ENCODE measurements at regions not wholly inside any gene's neighbourhood (a gene's known extent, or its start where the extent isn't known, plus 50 kb on each side); places are given as distances from the start of the nearest gene placed in this dataset.

DNA sequence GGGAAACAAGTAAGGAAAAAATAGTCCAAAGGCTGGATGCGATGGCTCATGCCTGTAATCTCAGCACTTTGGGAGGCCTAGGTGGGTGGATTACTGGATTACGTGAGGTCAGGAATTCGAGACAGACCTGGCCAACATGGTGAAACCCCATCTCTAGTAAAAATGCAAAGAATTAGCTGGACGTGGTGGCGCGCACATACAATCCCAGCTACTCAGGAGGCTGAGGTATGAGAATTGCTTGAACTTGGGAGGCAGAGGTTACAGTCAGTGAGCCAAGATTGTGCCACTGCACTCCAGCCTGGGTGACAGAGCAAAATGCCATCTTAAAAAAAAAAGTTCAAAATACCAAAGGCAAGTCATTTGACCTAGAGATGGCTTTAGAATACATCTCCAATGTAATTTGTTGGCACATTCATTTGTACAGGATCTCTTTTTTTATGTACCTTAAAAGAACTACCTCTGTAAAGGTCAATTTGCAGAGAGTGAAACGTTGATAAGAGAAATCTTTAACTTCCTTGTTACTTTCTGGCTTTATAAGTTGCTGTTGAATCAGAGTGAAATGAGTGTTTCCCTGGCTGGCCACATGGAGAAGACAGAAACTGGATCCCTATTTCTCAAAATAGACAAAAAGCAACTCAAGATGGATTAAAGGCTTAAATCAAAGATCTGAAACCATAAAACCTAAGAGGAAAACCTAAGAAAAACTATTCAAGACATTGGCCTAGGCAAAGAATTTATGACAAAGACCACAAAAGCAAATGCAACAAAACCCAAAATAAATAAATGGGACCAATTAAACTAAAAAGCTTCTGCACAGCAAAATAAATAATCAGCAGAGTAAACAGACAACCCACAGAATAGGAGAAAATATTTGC lies 260.7 kb downstream of the KLF6 start:
- Histone ChIP-seq H3K4me2 (no peak overlapping the region), H3K27me3 (no peaks in the 10 kb centered on the region), H3K27ac (no peak overlapping the region), H4K20me1 (no peaks in the 10 kb centered on the region), H3K4me3 (no peak overlapping the region), H3K4me1 (peaks cover 42% of the 10 kb centered on the region), H3K9ac (no peak overlapping the region), H3K9me3 (peaks cover 52% of the 10 kb centered on the region), H3K36me3 (peaks cover 5% of the 10 kb centered on the region; the same call in 1 of the 2 replicates)
- no peak for TF ChIP-seq Cebpa-rat (IDR thresholded peaks at IDR 0.05)

DNA sequence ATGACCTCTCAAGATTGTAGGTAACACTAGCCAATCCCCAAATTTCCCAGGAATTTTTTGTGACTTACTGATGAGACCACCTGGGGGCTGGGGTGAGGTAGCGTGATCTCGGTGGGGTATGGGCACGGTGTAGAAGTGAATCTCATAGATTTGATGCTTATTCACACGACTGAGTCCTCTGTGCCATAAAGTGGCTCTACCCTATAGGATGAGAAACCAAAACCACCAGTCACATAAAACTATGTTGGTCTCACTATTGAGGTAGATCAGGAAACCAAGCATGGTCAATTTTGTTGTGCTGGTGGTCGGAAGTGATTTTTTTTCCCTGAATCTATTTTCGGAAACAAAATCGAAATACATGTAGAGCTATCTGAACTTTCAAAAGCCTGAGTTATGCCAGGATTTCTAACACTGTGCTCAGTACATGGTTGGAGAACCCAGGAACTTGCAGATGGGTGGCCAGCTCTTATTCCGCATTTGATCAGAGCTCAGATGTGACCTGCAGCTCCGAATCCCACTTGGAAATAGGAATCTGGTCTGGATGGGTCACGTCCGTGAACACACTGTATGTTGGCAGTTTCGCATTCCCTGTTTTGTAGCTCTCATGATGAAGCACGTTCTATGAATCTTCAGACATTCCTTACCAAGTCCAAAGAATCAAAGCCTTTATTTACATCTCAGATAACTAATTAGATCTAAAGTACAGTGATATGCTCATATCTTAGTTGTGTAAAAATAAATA lies 261.5 kb downstream of the KLF6 start:
- Histone ChIP-seq H3K9ac (no peak overlapping the region), H3K4me3 (no peak overlapping the region), H3K9me3 (peaks cover 60% of the 10 kb centered on the region), H3K27me3 (no peaks in the 10 kb centered on the region), H3K27ac (no peak overlapping the region), H3K4me2 (0 out of 2 replicates have a peak overlapping the region, but pooled peaks have one; percentile 27), H3K36me3 (peaks cover 5% of the 10 kb centered on the region; the same call in 1 of the 2 replicates), H4K20me1 (no peaks in the 10 kb centered on the region), H3K4me1 (peaks cover 34% of the 10 kb centered on the region)
- no peak for TF ChIP-seq Cebpa-rat (IDR thresholded peaks at IDR 0.05)

DNA sequence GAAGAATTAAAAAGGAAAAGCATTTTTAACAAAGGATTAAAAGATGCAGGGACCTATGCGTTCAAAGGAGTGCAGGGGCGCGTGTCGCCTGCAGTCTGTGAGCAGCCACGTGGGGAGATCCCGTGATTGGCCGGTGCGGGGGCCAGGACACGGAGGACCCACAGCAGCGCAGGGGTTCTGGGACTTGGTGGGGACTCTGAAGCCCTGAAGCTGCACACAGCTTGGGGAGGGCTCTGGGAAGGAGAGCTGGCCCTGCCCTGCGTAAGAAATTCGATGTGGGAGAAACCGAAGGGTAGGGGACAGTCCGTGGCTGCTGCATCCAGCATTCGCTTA lies 268.1 kb downstream of the KLF6 start:
- Histone ChIP-seq H3K9ac (no peak overlapping the region), H3K36me3 (no peaks in the 10 kb centered on the region), H3K4me2 (no peak overlapping the region), H4K20me1 (no peaks in the 10 kb centered on the region), H3K9me3 (peaks cover 60% of the 10 kb centered on the region), H3K27me3 (no peaks in the 10 kb centered on the region), H3K4me3 (no peak overlapping the region), H3K4me1 (no peaks in the 10 kb centered on the region), H3K27ac (no peak overlapping the region)
- no peak for TF ChIP-seq Cebpa-rat (IDR thresholded peaks at IDR 0.05)

DNA sequence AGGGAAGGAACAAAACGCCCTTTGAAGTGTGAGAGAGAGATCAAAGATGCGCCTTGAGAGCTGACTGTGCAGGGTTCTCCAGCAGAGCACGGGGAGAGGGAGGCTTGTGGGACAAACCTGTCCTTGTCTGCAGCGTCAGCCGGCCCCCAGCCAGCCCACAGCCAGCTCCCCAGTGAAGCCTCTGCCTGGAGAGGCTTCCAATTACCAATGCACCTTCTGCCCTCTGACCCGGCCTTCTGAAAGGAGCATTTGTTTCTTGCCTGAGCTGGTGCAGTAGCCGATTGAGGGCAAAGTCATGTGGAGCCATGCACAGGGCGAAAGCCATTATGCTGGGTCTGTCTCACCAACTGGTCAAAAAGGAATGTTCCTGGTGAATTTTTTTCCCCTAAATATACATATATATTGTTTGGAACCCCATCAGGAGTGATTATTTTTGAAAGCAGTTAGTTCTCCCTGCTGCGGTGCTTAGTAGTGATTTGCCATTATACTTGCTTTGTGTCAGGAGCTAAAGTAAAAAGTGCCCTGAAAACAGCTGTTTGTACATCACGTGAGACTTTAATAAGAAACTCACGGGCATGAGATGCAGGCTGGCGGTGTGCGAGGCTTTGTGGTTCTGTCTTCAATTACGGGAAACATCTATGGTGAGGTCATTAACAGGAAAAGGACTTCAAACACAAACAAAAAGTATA lies 268.6 kb downstream of the KLF6 start:
- Histone ChIP-seq H3K4me2 (no peak overlapping the region), H3K4me3 (no peak overlapping the region), H3K9me3 (peaks cover 60% of the 10 kb centered on the region), H3K9ac (no peak overlapping the region), H3K36me3 (no peaks in the 10 kb centered on the region), H3K27me3 (no peaks in the 10 kb centered on the region), H4K20me1 (no peaks in the 10 kb centered on the region), H3K27ac (no peak overlapping the region), H3K4me1 (no peaks in the 10 kb centered on the region)
- no peak for TF ChIP-seq Cebpa-rat (IDR thresholded peaks at IDR 0.05)

DNA sequence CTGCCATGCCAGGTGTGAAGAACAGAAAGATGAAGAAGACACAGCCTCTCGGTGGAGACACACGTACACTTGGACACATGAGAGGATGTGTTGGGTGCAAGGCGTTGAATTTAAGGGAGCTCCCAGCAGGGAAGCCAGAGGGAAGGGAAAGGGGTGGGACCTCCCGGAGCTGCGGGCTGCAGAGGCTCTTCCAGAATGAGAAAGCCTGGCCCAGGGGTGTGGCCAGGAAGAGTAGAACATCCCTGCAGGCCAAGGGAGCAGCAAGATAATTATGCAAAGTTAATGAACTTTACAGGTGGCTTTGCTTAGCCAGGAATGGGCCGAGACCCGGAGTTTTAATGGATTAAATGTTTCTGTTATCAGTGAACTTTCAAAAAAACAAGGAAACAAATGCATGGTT lies 270.3 kb downstream of the KLF6 start:
- H3K27ac ChIP-seq, result no peak overlapping the region
- H3K4me1 ChIP-seq, result no peaks in the 10 kb centered on the region
- H3K9ac ChIP-seq, result no peak overlapping the region
- H3K27me3 ChIP-seq, result no peaks in the 10 kb centered on the region
- H3K9me3 ChIP-seq, result peaks cover 60% of the 10 kb centered on the region
- no peaks in the 10 kb centered on the region for H3K36me3 ChIP-seq
- TF ChIP-seq Cebpa-rat (IDR thresholded peaks at IDR 0.05), result no peak
- no peak overlapping the region for H3K4me3 ChIP-seq
- no peaks in the 10 kb centered on the region for H4K20me1 ChIP-seq
- no peak overlapping the region for H3K4me2 ChIP-seq

GRCh38 chr10:3512263-3512662 lies 272.7 kb downstream of the KLF6 start:
- Histone ChIP-seq H3K4me3 (no peak overlapping the region), H3K36me3 (no peaks in the 10 kb centered on the region), H3K4me2 (no peak overlapping the region), H3K4me1 (no peaks in the 10 kb centered on the region), H3K9me3 (peaks cover 40% of the 10 kb centered on the region), H4K20me1 (no peaks in the 10 kb centered on the region), H3K27ac (no peak overlapping the region), H3K9ac (no peak overlapping the region), H3K27me3 (no peaks in the 10 kb centered on the region)
- TF ChIP-seq Cebpa-rat (IDR thresholded peaks at IDR 0.05), result no peak

- no peak for TF ChIP-seq Cebpa-rat (IDR thresholded peaks at IDR 0.05)
- Histone ChIP-seq H4K20me1 (no peaks in the 10 kb centered on the region), H3K4me3 (no peak overlapping the region), H3K27ac (no peak overlapping the region), H3K9ac (no peak overlapping the region), H3K4me1 (no peaks in the 10 kb centered on the region), H3K9me3 (peaks cover 32% of the 10 kb centered on the region), H3K27me3 (no peaks in the 10 kb centered on the region), H3K36me3 (no peaks in the 10 kb centered on the region), H3K4me2 (no peak overlapping the region)
These were observed 273.5 kb downstream of the KLF6 start for GRCh38 chr10:3511483-3511882.

DNA sequence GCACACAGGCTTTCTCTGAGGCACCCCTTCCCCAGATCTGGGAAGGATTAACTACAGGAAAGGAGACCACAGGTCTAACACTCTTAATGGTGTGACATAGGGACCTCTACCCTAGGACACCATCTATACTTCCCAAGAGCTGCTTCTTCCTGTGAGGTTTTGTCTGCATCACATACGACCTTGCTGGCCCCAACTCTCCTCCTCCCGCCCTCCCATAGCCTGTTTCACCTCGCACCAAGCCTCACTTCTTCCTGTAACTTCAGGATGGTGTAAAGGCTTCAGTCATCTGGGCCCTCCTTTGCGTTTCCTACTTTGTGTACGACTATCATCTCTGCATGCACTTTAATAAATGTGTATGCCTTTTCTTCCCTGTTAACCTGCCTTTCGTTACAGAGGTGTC lies 274.3 kb downstream of the KLF6 start:
- no peaks in the 10 kb centered on the region for H4K20me1 ChIP-seq
- H3K9me3 ChIP-seq, result peaks cover 25% of the 10 kb centered on the region
- H3K9ac ChIP-seq, result no peak overlapping the region
- H3K4me3 ChIP-seq, result no peak overlapping the region
- TF ChIP-seq Cebpa-rat (IDR thresholded peaks at IDR 0.05), result no peak
- H3K27ac ChIP-seq, result no peak overlapping the region
- no peaks in the 10 kb centered on the region for H3K27me3 ChIP-seq
- no peak overlapping the region for H3K4me2 ChIP-seq
- no peaks in the 10 kb centered on the region for H3K36me3 ChIP-seq
- H3K4me1 ChIP-seq, result no peaks in the 10 kb centered on the region

- Histone ChIP-seq H3K4me1 (no peaks in the 10 kb centered on the region), H3K36me3 (no peaks in the 10 kb centered on the region), H3K27ac (no peak overlapping the region), H3K4me3 (no peak overlapping the region), H3K9me3 (peaks cover 23% of the 10 kb centered on the region), H3K27me3 (no peaks in the 10 kb centered on the region), H3K9ac (no peak overlapping the region), H3K4me2 (no peak overlapping the region), H4K20me1 (no peaks in the 10 kb centered on the region)
- TF ChIP-seq Cebpa-rat (IDR thresholded peaks at IDR 0.05), result no peak
These were observed 275.7 kb downstream of the KLF6 start for GRCh38 chr10:3509355-3509754.

- no peak for TF ChIP-seq Cebpa-rat (IDR thresholded peaks at IDR 0.05)
- Histone ChIP-seq H3K27ac (no peak overlapping the region), H3K27me3 (no peaks in the 10 kb centered on the region), H3K4me2 (no peak overlapping the region), H3K36me3 (no peaks in the 10 kb centered on the region), H3K9ac (no peak overlapping the region), H3K4me3 (no peak overlapping the region), H3K9me3 (no peaks in the 10 kb centered on the region), H3K4me1 (no peaks in the 10 kb centered on the region), H4K20me1 (no peaks in the 10 kb centered on the region)
These were observed 281.7 kb downstream of the KLF6 start for GRCh38 chr10:3503299-3503698.
